Liver (tissue), 3 donors: ENCODE measurements at regions not wholly inside any gene's neighbourhood (a gene's known extent, or its start where the extent isn't known, plus 50 kb on each side); places are given as distances from the start of the nearest gene placed in this dataset.

ENCODE experiments used
- EGR1 ChIP-seq, 2 donors: IDR thresholded peaks; 2 replicates each; pipeline ENCODE4 v1.6.1; 2016 to 2018; ENCODE audit warnings: antibody characterized with exemption in 2 of 2, low read depth in 2 of 2
- GABPA ChIP-seq, 2 donors: IDR thresholded peaks in 1 of 2; conservative IDR thresholded peaks in 1 of 2; 2 replicates each; pipeline ENCODE4 v1.6.1; 2016; ENCODE audit warnings: antibody characterized with exemption in 2 of 2, mild to moderate bottlenecking in 1 of 2, moderate library complexity in 1 of 2
- JUND ChIP-seq, 2 donors: IDR thresholded peaks; 2 replicates each; pipeline ENCODE4 v1.6.1; 2016; ENCODE audit warnings: antibody characterized with exemption in 2 of 2
- NR2F2 ChIP-seq: IDR thresholded peaks from 2 replicates; pipeline ENCODE4 v1.6.1; 2016; ENCODE audit warnings: antibody characterized with exemption
- RAD21 ChIP-seq, 2 donors: IDR thresholded peaks; 2 replicates each; pipeline ENCODE4 v1.6.1; 2016; ENCODE audit warnings: antibody characterized with exemption in 2 of 2, mild to moderate bottlenecking in 2 of 2
- TAF1 ChIP-seq: conservative IDR thresholded peaks from 2 replicates; pipeline ENCODE4 v1.6.1; 2016; ENCODE audit warnings: antibody characterized with exemption, mild to moderate bottlenecking
- YY1 ChIP-seq: IDR thresholded peaks from 2 replicates; pipeline ENCODE4 v1.6.1; 2016; ENCODE audit warnings: antibody characterized with exemption, mild to moderate bottlenecking
- TF ChIP-seq, protein P1 (sequence below): fragments of 150-350 bp; IDR thresholded peaks from 2 replicates; pipeline ENCODE4 v1.5.1; 2017; ENCODE audit warnings: improper control_type of control experiment, low read depth, low read length; ENCODE audit not compliant: missing input control
- TF ChIP-seq, protein P2 (sequence below): IDR thresholded peaks from 2 replicates; pipeline ENCODE4 v1.6.1; 2016; ENCODE audit warnings: antibody characterized with exemption
- TF ChIP-seq, protein P3 (sequence below): IDR thresholded peaks from 2 replicates; pipeline ENCODE4 v1.6.1; 2016; ENCODE audit warnings: antibody characterized with exemption
- TF ChIP-seq, protein P4 (sequence below): IDR thresholded peaks from 2 replicates; pipeline ENCODE4 v1.6.1; 2016; ENCODE audit warnings: antibody characterized with exemption, mild to moderate bottlenecking
- TF ChIP-seq, protein P5 (sequence below): IDR thresholded peaks from 2 replicates; pipeline ENCODE4 v1.6.1; 2016; ENCODE audit warnings: antibody characterized with exemption
- donor health status: healthy.
- donor health status: healthy.

DNA sequence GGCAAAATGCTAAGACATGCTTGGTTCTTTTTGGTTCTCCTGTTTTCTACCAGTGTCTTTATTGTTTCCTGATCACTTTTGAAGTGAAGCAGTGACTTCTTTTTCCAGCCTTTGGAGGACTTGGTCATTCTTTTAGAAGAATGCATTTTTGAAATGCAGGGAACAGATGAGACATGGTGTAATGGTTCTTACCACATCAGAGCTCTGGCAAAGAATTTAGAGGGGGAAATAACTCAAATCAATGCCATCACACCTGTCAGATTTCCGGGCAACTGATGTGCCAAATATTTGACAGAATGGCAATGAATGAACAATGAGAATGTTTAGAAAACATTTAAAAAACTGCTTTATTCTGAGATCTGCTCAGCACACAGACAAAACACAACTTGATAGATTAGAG lies 519.6 kb downstream of the IQCM start:
- TF ChIP-seq, protein P1, sequence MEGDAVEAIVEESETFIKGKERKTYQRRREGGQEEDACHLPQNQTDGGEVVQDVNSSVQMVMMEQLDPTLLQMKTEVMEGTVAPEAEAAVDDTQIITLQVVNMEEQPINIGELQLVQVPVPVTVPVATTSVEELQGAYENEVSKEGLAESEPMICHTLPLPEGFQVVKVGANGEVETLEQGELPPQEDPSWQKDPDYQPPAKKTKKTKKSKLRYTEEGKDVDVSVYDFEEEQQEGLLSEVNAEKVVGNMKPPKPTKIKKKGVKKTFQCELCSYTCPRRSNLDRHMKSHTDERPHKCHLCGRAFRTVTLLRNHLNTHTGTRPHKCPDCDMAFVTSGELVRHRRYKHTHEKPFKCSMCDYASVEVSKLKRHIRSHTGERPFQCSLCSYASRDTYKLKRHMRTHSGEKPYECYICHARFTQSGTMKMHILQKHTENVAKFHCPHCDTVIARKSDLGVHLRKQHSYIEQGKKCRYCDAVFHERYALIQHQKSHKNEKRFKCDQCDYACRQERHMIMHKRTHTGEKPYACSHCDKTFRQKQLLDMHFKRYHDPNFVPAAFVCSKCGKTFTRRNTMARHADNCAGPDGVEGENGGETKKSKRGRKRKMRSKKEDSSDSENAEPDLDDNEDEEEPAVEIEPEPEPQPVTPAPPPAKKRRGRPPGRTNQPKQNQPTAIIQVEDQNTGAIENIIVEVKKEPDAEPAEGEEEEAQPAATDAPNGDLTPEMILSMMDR, result no peak
- no peak for TF ChIP-seq YY1
- TF ChIP-seq, protein P2, sequence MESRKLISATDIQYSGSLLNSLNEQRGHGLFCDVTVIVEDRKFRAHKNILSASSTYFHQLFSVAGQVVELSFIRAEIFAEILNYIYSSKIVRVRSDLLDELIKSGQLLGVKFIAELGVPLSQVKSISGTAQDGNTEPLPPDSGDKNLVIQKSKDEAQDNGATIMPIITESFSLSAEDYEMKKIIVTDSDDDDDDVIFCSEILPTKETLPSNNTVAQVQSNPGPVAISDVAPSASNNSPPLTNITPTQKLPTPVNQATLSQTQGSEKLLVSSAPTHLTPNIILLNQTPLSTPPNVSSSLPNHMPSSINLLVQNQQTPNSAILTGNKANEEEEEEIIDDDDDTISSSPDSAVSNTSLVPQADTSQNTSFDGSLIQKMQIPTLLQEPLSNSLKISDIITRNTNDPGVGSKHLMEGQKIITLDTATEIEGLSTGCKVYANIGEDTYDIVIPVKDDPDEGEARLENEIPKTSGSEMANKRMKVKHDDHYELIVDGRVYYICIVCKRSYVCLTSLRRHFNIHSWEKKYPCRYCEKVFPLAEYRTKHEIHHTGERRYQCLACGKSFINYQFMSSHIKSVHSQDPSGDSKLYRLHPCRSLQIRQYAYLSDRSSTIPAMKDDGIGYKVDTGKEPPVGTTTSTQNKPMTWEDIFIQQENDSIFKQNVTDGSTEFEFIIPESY, result no peak
- TF ChIP-seq, protein P3, sequence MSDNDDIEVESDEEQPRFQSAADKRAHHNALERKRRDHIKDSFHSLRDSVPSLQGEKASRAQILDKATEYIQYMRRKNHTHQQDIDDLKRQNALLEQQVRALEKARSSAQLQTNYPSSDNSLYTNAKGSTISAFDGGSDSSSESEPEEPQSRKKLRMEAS, result no peak
- no peak for TF ChIP-seq TAF1
- TF ChIP-seq, protein P4, sequence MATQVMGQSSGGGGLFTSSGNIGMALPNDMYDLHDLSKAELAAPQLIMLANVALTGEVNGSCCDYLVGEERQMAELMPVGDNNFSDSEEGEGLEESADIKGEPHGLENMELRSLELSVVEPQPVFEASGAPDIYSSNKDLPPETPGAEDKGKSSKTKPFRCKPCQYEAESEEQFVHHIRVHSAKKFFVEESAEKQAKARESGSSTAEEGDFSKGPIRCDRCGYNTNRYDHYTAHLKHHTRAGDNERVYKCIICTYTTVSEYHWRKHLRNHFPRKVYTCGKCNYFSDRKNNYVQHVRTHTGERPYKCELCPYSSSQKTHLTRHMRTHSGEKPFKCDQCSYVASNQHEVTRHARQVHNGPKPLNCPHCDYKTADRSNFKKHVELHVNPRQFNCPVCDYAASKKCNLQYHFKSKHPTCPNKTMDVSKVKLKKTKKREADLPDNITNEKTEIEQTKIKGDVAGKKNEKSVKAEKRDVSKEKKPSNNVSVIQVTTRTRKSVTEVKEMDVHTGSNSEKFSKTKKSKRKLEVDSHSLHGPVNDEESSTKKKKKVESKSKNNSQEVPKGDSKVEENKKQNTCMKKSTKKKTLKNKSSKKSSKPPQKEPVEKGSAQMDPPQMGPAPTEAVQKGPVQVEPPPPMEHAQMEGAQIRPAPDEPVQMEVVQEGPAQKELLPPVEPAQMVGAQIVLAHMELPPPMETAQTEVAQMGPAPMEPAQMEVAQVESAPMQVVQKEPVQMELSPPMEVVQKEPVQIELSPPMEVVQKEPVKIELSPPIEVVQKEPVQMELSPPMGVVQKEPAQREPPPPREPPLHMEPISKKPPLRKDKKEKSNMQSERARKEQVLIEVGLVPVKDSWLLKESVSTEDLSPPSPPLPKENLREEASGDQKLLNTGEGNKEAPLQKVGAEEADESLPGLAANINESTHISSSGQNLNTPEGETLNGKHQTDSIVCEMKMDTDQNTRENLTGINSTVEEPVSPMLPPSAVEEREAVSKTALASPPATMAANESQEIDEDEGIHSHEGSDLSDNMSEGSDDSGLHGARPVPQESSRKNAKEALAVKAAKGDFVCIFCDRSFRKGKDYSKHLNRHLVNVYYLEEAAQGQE, result no peak
- TF ChIP-seq, protein P5, sequence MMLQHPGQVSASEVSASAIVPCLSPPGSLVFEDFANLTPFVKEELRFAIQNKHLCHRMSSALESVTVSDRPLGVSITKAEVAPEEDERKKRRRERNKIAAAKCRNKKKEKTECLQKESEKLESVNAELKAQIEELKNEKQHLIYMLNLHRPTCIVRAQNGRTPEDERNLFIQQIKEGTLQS, result no peak
- TF ChIP-seq RAD21 (IDR thresholded peaks at IDR 0.05), result no peak
- TF ChIP-seq JUND (IDR thresholded peaks at IDR 0.05), result no peak
- no peak for TF ChIP-seq NR2F2
- no peak for TF ChIP-seq GABPA (IDR thresholded peaks at IDR 0.05 in 1 of 2, conservative IDR thresholded peaks at IDR 0.05 in 1 of 2)
- TF ChIP-seq EGR1 (IDR thresholded peaks at IDR 0.05; ENCODE audit: low read depth in 2 of 2), result no peak
